Ishikawa (cell line): ENCODE measurements at regions not wholly inside any gene's neighbourhood (a gene's known extent, or its start where the extent isn't known, plus 50 kb on each side); places are given as distances from the start of the nearest gene placed in this dataset.

Source experiments
- CREB1 ChIP-seq: IDR thresholded peaks from 2 replicates; pipeline ENCODE4 v1.6.1; 2012; ENCODE audit warnings: low read depth
- EP300 ChIP-seq: IDR thresholded peaks from 2 replicates; pipeline ENCODE4 v1.6.1; 2012; ENCODE audit warnings: borderline replicate concordance
- MAX ChIP-seq: IDR thresholded peaks from 2 replicates; pipeline ENCODE4 v1.6.1; 2012
- NFIC ChIP-seq: IDR thresholded peaks from 2 replicates; pipeline ENCODE4 v1.6.1; 2012
- RAD21 ChIP-seq: IDR thresholded peaks from 2 replicates; pipeline ENCODE4 v1.6.1; 2012; ENCODE audit warnings: low read depth
- REST ChIP-seq: IDR thresholded peaks from 2 replicates; pipeline ENCODE4 v1.6.1; 2012; ENCODE audit warnings: low read depth, mild to moderate bottlenecking
- ZBTB7A ChIP-seq: IDR thresholded peaks from 2 replicates; pipeline ENCODE4 v1.6.1; 2012; ENCODE audit warnings: low read depth

- TF ChIP-seq MAX (no peak), REST (no peak), CREB1 (no peak), EP300 (no peak), RAD21 (no peak), ZBTB7A (no peak), NFIC (no peak)
These were observed 259.5 kb upstream of the VWC2 start for GRCh38 chr7:49513911-49514310.
